HG03159 (cell line): ENCODE measurements at regions not wholly inside any gene's neighbourhood (a gene's known extent, or its start where the extent isn't known, plus 50 kb on each side); places are given as distances from the start of the nearest gene placed in this dataset.
"Not testable (repeated sequence)": the region's sequence is repeated elsewhere in the genome, so short reads cannot be mapped to it uniquely, and the experiment has no call there.

ENCODE experiments used
- ATAC-seq: cut with Tn5 transposase; IDR thresholded peaks from one replicate; pipeline ENCODE4 v1.9.1; 2021; ENCODE audit warnings: mild to moderate bottlenecking, moderate library complexity; ENCODE audit not compliant: unreplicated experiment

GRCh38 chr1:232327899-232328298, 302.0 kb downstream of the SIPA1L2 start:
- no peak for ATAC-seq

- ATAC-seq: no peak
Measured at GRCh38 chr1:232327269-232327668, 302.7 kb downstream of the SIPA1L2 start.

GRCh38 chr1:232322162-232322734, 307.7 kb downstream of the SIPA1L2 start:
- no peak for ATAC-seq

- ATAC-seq: no peak
Measured at GRCh38 chr1:232319518-232320210, 310.3 kb downstream of the SIPA1L2 start.

GRCh38 chr1:232319072-232319471, 310.9 kb downstream of the SIPA1L2 start:
- no peak for ATAC-seq

GRCh38 chr1:232318143-232318542, 311.8 kb downstream of the SIPA1L2 start:
- ATAC-seq: no peak

GRCh38 chr1:232317350-232317749, 312.6 kb downstream of the SIPA1L2 start:
- ATAC-seq: no peak

GRCh38 chr1:232316864-232317263, 313.1 kb downstream of the SIPA1L2 start:
- ATAC-seq: no peak

- not testable (repeated sequence) for ATAC-seq
Measured at GRCh38 chr1:232313876-232314275, 316.1 kb downstream of the SIPA1L2 start.

GRCh38 chr1:232310541-232310940, 319.4 kb downstream of the SIPA1L2 start:
- no peak for ATAC-seq

- ATAC-seq: no peak
Measured at GRCh38 chr1:232308616-232309015, 321.3 kb downstream of the SIPA1L2 start.

- no peak for ATAC-seq
Measured at GRCh38 chr1:232307296-232308017, 322.5 kb downstream of the SIPA1L2 start.

GRCh38 chr1:232306269-232306961, 323.5 kb downstream of the SIPA1L2 start:
- ATAC-seq: no peak

- ATAC-seq: no peak
Measured at GRCh38 chr1:232305050-232305449, 324.9 kb downstream of the SIPA1L2 start.

GRCh38 chr1:232303222-232303620, 326.7 kb downstream of the SIPA1L2 start:
- ATAC-seq: no peak

GRCh38 chr1:232302376-232303221, 327.3 kb downstream of the SIPA1L2 start:
- no peak for ATAC-seq

- no peak for ATAC-seq
Measured at GRCh38 chr1:232301246-232301645, 328.7 kb downstream of the SIPA1L2 start.

- no peak for ATAC-seq
Measured at GRCh38 chr1:232300466-232300865, 329.5 kb downstream of the SIPA1L2 start.

GRCh38 chr1:232296461-232296860, 333.5 kb downstream of the SIPA1L2 start:
- ATAC-seq: no peak

- no peak for ATAC-seq
Measured at GRCh38 chr1:232293361-232293760, 336.6 kb downstream of the SIPA1L2 start.

GRCh38 chr1:232292818-232293217, 337.1 kb downstream of the SIPA1L2 start:
- no peak for ATAC-seq
